ENCODE measurements at regions not wholly inside any gene's neighbourhood (a gene's known extent, or its start where the extent isn't known, plus 50 kb on each side); places are given as distances from the start of the nearest gene placed in this dataset.

DNA sequence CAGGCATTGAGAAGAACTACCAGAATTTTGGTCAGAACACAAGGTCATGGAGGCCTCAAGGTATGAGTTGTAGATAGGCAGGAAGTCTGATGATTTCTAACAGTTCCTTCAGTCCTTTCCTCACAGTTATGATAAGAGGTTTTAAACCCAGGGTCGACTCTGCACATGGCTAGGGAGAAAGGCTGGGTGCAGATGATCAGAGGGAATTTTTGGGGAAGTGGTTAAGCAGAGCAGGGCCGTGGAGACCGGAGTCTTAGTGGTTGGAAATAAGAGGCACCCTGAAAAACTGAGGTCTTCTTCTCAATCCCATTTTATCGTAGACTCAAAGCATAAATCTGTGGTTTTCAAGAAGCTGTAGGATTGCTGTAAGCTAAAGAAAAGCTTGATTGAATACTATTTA is 118.5 kb upstream of the ANK2 start:
- Histone ChIP-seq H3K4me2 (ENCODE audit: low read depth, low read length) (no peak overlapping the region), H3K56ac (ENCODE audit: extremely low read depth, insufficient read depth, low read length) (no peak overlapping the region), H2AK5ac (ENCODE audit: low read depth, low read length) (no peak overlapping the region), H2BK20ac (ENCODE audit: low read depth, low read length) (no peak overlapping the region), H2AFZ (replicated peaks; ENCODE audit: low read length, poor library complexity) (no peak overlapping the region), H3K9me1 (ENCODE audit: insufficient read depth, low read length) (no peaks in the 10 kb centered on the region), H3K9ac (ENCODE audit: low read depth, low read length) (no peak overlapping the region), H2BK15ac (ENCODE audit: low read depth, low read length) (no peak overlapping the region), H3K23ac (ENCODE audit: low read depth, low read length) (no peak overlapping the region), H4K5ac (ENCODE audit: low read depth, low read length) (no peak overlapping the region), H3K14ac (replicated peaks; ENCODE audit: low read depth, low read length) (no peak overlapping the region), H3K18ac (ENCODE audit: low read depth, low read length) (no peak overlapping the region), H4K91ac (ENCODE audit: insufficient read depth, low read depth, low read length) (no peak overlapping the region), H2AK9ac (replicated peaks; ENCODE audit: low read depth, low read length, poor library complexity) (no peak overlapping the region), H4K8ac (ENCODE audit: low read depth in 2 of 2, low read length in 2 of 2) (no peak overlapping the region), H3K27ac (ENCODE audit: insufficient read depth, low read length) (no peak overlapping the region), H3K9me3 (ENCODE audit: control insufficient read depth, insufficient read depth, low read length) (no peaks in the 10 kb centered on the region), H2BK5ac (ENCODE audit: low read depth, low read length, poor library complexity, severe bottlenecking) (no peak overlapping the region), H3K27me3 (ENCODE audit: control insufficient read depth, insufficient read depth, low read length) (no peaks in the 10 kb centered on the region), H3K4me1 (ENCODE audit: control insufficient read depth, insufficient read depth, low read length) (no peaks in the 10 kb centered on the region), H3K4ac (ENCODE audit: low read depth, low read length) (no peak overlapping the region), H3K4me3 (ENCODE audit: insufficient read depth, low read depth, low read length) (no peak overlapping the region), H3K36me3 (ENCODE audit: control insufficient read depth, insufficient read depth, low read length) (no peaks in the 10 kb centered on the region), H2BK120ac (ENCODE audit: low read depth, low read length) (no peak overlapping the region), H3K79me1 (ENCODE audit: low read depth in 1 of 2, low read length in 2 of 2) (no peaks in the 10 kb centered on the region), H4K20me1 (ENCODE audit: insufficient read depth, low read length) (no peaks in the 10 kb centered on the region)
- no CpG with 5 or more reads among the region's 4 CpGs for WGBS, 2 experiments (ENCODE audit: extremely low coverage in 2 of 2, insufficient read length in 1 of 2)
- ChIA-PET POLR2A (ENCODE audit: unreplicated experiment) (no interaction called here), CTCF (interaction anchor here (0.7 kb wide), 1 partner anchor 21 kb away, joined by 4 read pairs; no protein-coding TSS in a partner anchor)
- BruUV-seq (replicated peaks): no TSS peak
- dilution Hi-C loops (cut with HindIII; ENCODE audit: low sequenced_read_pairs, unreplicated experiment): no loop called here
- in situ Hi-C loops (cut with MboI; ENCODE audit: low sequenced_read_pairs): loop anchor here (25.0 kb wide), 2 partner anchors 294 to 594 kb away; partner anchors contain the start of genes LARP7 and ZGRF1
- DNase-seq (no peak), ATAC-seq (ENCODE audit: low read depth) (no peak)
- intact Hi-C loops (cut with micrococcal nuclease): loop anchor here (10.0 kb wide), 1 partner anchor 596 kb away; no protein-coding TSS in a partner anchor
- TF ChIP-seq MAFK (IDR thresholded peaks at IDR 0.05; ENCODE audit: low read depth, low read length): no peak
- TF ChIP-seq RFX5 (IDR thresholded peaks at IDR 0.05; ENCODE audit: low read depth, low read length): no peak
- TF ChIP-seq NFE2L2 (IDR thresholded peaks at IDR 0.05; ENCODE audit: low read depth, low read length): no peak
- no peak for TF ChIP-seq MAZ (IDR thresholded peaks at IDR 0.05; ENCODE audit: borderline replicate concordance, low read depth, low read length)
- no peak for TF ChIP-seq CEBPB (IDR thresholded peaks at IDR 0.05; ENCODE audit: low read depth, low read length)
- no peak for TF ChIP-seq RAD21 (IDR thresholded peaks at IDR 0.05; ENCODE audit: low read length)
- no peak for TF ChIP-seq CHD1 (IDR thresholded peaks at IDR 0.05; ENCODE audit: low read depth, low read length)
- TF ChIP-seq FOS (IDR thresholded peaks at IDR 0.05; ENCODE audit: low read depth, low read length): no peak
- TF ChIP-seq MXI1 (IDR thresholded peaks at IDR 0.05; ENCODE audit: borderline replicate concordance, low read depth, low read length): no peak
- no peak for TF ChIP-seq BHLHE40 (IDR thresholded peaks at IDR 0.05; ENCODE audit: low read depth, low read length)
- TF ChIP-seq, protein P1, sequence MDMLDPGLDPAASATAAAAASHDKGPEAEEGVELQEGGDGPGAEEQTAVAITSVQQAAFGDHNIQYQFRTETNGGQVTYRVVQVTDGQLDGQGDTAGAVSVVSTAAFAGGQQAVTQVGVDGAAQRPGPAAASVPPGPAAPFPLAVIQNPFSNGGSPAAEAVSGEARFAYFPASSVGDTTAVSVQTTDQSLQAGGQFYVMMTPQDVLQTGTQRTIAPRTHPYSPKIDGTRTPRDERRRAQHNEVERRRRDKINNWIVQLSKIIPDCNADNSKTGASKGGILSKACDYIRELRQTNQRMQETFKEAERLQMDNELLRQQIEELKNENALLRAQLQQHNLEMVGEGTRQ (IDR thresholded peaks at IDR 0.05; ENCODE audit: low read depth, low read length): no peak
- TF ChIP-seq SMC3 (IDR thresholded peaks at IDR 0.05; ENCODE audit: low read depth, low read length): no peak

Measured in IMR-90 (cell line).